Naive thymus-derived CD4-positive, alpha-beta T cell (primary cell): ENCODE measurements at regions not wholly inside any gene's neighbourhood (a gene's known extent, or its start where the extent isn't known, plus 50 kb on each side); places are given as distances from the start of the nearest gene placed in this dataset.

Source experiments
- ATAC-seq: fragments of 150-1000 bp; cut with Tn5 transposase; 2 replicates; pipeline ENCODE4 v1.10.0; 2021; ENCODE audit warnings: mild to moderate bottlenecking, moderate library complexity
- CTCF ChIA-PET: fragments of 350-600 bp; sonication (Branson Sonifier 250); formaldehyde crosslinking; loops from one replicate; lab custom pipeline; 2021; ENCODE audit warnings: antibody characterized with exemption; lab: Charles Lee
- POLR2A ChIA-PET: fragments of 350-600 bp; sonication (Branson Sonifier 250); formaldehyde crosslinking; loops from one replicate; lab custom pipeline; 2021; ENCODE audit warnings: antibody characterized with exemption, inconsistent platforms; lab: Charles Lee
- DNase-seq, 9 donors: peaks; one replicate each; pipeline versions ENCODE4 v3.0.0 to v3.0.0-alpha.2; 2020 to 2022; ENCODE audit warnings: mixed read lengths in 1 of 9
- H3K27ac ChIP-seq: one replicate; pipeline ENCODE4 v1.7.0; 2013; ENCODE audit warnings: mild to moderate bottlenecking, low read depth, low read length, moderate library complexity
- H3K27me3 ChIP-seq, 2 donors: one replicate each; pipeline ENCODE4 v1.7.0; 2013; ENCODE audit warnings: low read length in 2 of 2, mild to moderate bottlenecking in 2 of 2, moderate library complexity in 2 of 2; ENCODE audit not compliant: control insufficient read depth in 2 of 2, insufficient read depth in 2 of 2
- H3K36me3 ChIP-seq, 3 experiments: 1 replicate in 2 of 3; 2 replicates in 1 of 3; pipeline ENCODE4 v1.7.0; 2013; ENCODE audit warnings: low read length in 3 of 3, mild to moderate bottlenecking in 3 of 3, moderate library complexity in 1 of 3; ENCODE audit not compliant: insufficient read depth in 3 of 3, control insufficient read depth in 2 of 3
- H3K4me1 ChIP-seq, 2 donors: one replicate each; pipeline ENCODE4 v1.7.0; 2013; ENCODE audit warnings: low read length in 2 of 2, mild to moderate bottlenecking in 2 of 2, moderate library complexity in 1 of 2; ENCODE audit not compliant: control insufficient read depth in 2 of 2, insufficient read depth in 2 of 2
- H3K4me3 ChIP-seq: 2 replicates; pipeline ENCODE4 v1.7.0; 2013; ENCODE audit warnings: mild to moderate bottlenecking, low read length
- H3K9me3 ChIP-seq, 3 experiments: 1 replicate in 2 of 3; 2 replicates in 1 of 3; pipeline ENCODE4 v1.7.0; 2013; ENCODE audit warnings: low read length in 3 of 3; ENCODE audit not compliant: control insufficient read depth in 2 of 3
- H3K27ac Mint-ChIP-seq, 9 donors: one replicate each; pipeline ENCODE4 v1.8.0; 2020 to 2022; ENCODE audit warnings: mixed read lengths in 9 of 9, mild to moderate bottlenecking in 8 of 9, moderate library complexity in 5 of 9, inconsistent platforms in 2 of 9
- H3K27me3 Mint-ChIP-seq, 5 donors: one replicate each; pipeline ENCODE4 v1.8.0; 2021 to 2022; ENCODE audit warnings: mixed read lengths in 5 of 5, mild to moderate bottlenecking in 1 of 5
- H3K36me3 Mint-ChIP-seq, 5 donors: one replicate each; pipeline ENCODE4 v1.8.0; 2020 to 2022; ENCODE audit warnings: mixed read lengths in 5 of 5, mild to moderate bottlenecking in 3 of 5, inconsistent platforms in 1 of 5
- H3K4me1 Mint-ChIP-seq, 7 donors: one replicate each; pipeline ENCODE4 v1.8.0; 2020 to 2022; ENCODE audit warnings: mixed read lengths in 7 of 7, mild to moderate bottlenecking in 3 of 7, inconsistent platforms in 1 of 7
- H3K4me3 Mint-ChIP-seq, 10 donors: one replicate each; pipeline ENCODE4 v1.8.0; 2020 to 2022; ENCODE audit warnings: mild to moderate bottlenecking in 10 of 10, mixed read lengths in 10 of 10, moderate library complexity in 6 of 10, inconsistent platforms in 2 of 10
- H3K9me3 Mint-ChIP-seq, 11 donors: one replicate each; pipeline ENCODE4 v1.8.0; 2020 to 2022; ENCODE audit warnings: mixed read lengths in 11 of 11, mild to moderate bottlenecking in 4 of 11, inconsistent platforms in 1 of 11, moderate library complexity in 1 of 11
- intact Hi-C, 2 donors: fragments of 100-400 bp; cut with micrococcal nuclease; formaldehyde crosslinking; loops; one replicate each; pipeline ENCODE4 v1.15.1; 2023

- peak overlapping the region in 8 of 9 donors; percentile 1 to 83 (median 60) for H3K27ac Mint-ChIP-seq
- Histone ChIP-seq H3K36me3 (no peaks in the 10 kb centered on the region), H3K4me1 (peaks cover 7 to 70% of the 10 kb centered on the region in 2 donors), H3K27me3 (no peaks in the 10 kb centered on the region), H3K27ac (no peak overlapping the region), H3K4me3 (no peak overlapping the region), H3K9me3 (no peaks in the 10 kb centered on the region)
- CTCF ChIA-PET, result no interaction called here
- DNase-seq, result peak in 1 of 9 donors; percentile 20
- no peak for ATAC-seq
- POLR2A ChIA-PET, result interaction anchor here (0.7 to 1.9 kb wide), 3 partner anchors 11 to 1253 kb away, joined by 3 to 6 read pairs (median 3); no protein-coding TSS in a partner anchor
- intact Hi-C loops, result loop anchor here (10.0 kb wide), 4 partner anchors 327 to 963 kb away; no protein-coding TSS in a partner anchor
- peaks cover 0 to 14% (median 0%) of the 10 kb centered on the region in 11 donors for H3K9me3 Mint-ChIP-seq
- peak overlapping the region in 9 of 10 donors; percentile 0 to 73 (median 58) for H3K4me3 Mint-ChIP-seq
- peaks cover 40 to 97% (median 90%) of the 10 kb centered on the region in 7 donors for H3K4me1 Mint-ChIP-seq
- H3K27me3 Mint-ChIP-seq, result no peaks in the 10 kb centered on the region
- H3K36me3 Mint-ChIP-seq, result peaks cover 0 to 16% (median 5%) of the 10 kb centered on the region in 5 donors
Observed at GRCh38 chr14:98937712-98938505, 334.1 kb downstream of the BCL11B start.

DNA sequence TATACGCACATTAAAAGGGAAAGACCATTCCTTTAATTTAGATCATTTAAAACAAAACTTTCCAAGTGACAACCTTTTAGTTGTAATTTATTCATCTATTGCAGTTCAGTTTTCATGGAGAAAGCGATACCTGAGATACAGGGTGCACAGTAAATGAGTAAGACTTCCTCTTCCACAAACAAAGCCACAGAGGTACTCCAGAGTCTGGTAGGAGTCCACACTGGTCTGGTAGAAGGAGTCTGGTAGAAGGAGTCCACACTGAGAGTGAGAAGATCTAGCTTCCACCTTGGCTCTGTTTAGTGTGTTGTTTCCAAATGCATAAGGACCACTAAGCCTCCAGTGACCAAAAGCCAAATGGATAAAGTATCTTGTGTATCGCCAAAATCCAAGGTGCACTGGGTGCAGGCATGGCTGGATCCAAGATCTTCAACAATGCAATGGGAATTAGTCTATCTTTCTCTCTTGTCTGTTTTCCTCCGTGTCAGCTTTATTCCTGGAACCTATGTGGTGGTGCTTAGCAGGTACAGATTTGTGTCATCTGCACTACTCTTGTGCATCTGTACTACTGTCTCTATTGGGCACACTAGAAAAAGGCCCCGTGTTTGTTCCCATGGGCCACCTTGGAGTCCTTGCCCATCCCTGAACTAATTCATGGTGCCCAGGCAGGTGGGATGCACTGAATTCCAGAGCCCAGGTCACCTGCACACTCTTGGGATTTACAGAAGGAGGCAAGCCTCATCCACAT lies 331.1 kb downstream of the BCL11B start:
- peaks cover 0 to 4% (median 0%) of the 10 kb centered on the region in 5 donors for H3K27me3 Mint-ChIP-seq
- ChIA-PET CTCF (interaction anchor here (0.8 kb wide), 1 partner anchor 13 kb away, joined by 3 read pairs; no protein-coding TSS in a partner anchor), POLR2A (interaction anchor here (0.7 to 0.9 kb wide), 5 partner anchors 11 to 714 kb away, joined by 3 to 4 read pairs (median 3); no protein-coding TSS in a partner anchor)
- no peak for ATAC-seq
- DNase-seq, result no peak
- H3K4me1 Mint-ChIP-seq, result peaks cover 22 to 76% (median 65%) of the 10 kb centered on the region in 7 donors
- no peaks in the 10 kb centered on the region for H3K27me3 ChIP-seq
- peaks cover 0 to 40% of the 10 kb centered on the region in 2 donors for H3K4me1 ChIP-seq
- no peaks in the 10 kb centered on the region for H3K36me3 ChIP-seq
- H3K9me3 Mint-ChIP-seq, result peaks cover 0 to 6% (median 0%) of the 10 kb centered on the region in 11 donors
- no peak overlapping the region for H3K27ac ChIP-seq
- intact Hi-C loops, result loop anchor here in 1 of 2 donors (2.0 kb wide), 1 partner anchor 44 kb away; no protein-coding TSS in a partner anchor
- no peaks in the 10 kb centered on the region for H3K9me3 ChIP-seq
- no peak overlapping the region for H3K4me3 ChIP-seq
- H3K36me3 Mint-ChIP-seq, result peaks cover 0 to 7% (median 0%) of the 10 kb centered on the region in 5 donors
- peak overlapping the region in 1 of 9 donors; percentile 18 for H3K27ac Mint-ChIP-seq
- peak overlapping the region in 1 of 10 donors; percentile 36 for H3K4me3 Mint-ChIP-seq

DNA sequence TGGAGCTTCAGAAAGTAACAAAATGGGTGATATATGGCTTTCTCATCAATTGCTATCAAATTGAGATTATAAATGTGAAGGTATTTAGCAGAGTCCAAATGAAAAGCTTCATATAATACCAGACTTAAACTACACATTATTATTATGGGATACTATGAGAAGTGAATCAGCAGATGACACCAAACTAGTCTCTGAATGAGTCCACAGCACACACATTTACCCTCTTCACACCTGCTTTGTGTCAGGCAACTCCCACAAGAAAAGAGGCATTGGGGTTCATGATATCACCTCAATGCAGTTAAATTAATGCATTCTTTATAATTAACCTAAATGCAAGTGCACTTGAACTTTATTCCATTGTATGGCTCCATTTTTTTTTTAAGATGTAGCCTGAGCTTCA lies 330.5 kb downstream of the BCL11B start:
- Mint-ChIP-seq H3K27ac (no peak overlapping the region), H3K27me3 (peaks cover 0 to 4% (median 0%) of the 10 kb centered on the region in 5 donors), H3K4me1 (peaks cover 22 to 75% (median 64%) of the 10 kb centered on the region in 7 donors), H3K36me3 (peaks cover 0 to 6% (median 0%) of the 10 kb centered on the region in 5 donors), H3K9me3 (peaks cover 0 to 6% (median 0%) of the 10 kb centered on the region in 11 donors), H3K4me3 (no peak overlapping the region)
- ATAC-seq, result no peak
- peaks cover 0 to 40% of the 10 kb centered on the region in 2 donors for H3K4me1 ChIP-seq
- intact Hi-C loops, result loop anchor here in 1 of 2 donors (2.0 kb wide), 1 partner anchor 43 kb away; no protein-coding TSS in a partner anchor
- H3K36me3 ChIP-seq, result no peaks in the 10 kb centered on the region
- ChIA-PET CTCF (no interaction called here), POLR2A (interaction anchor here (0.5 to 0.9 kb wide), 4 partner anchors 11 to 277 kb away, joined by 3 to 4 read pairs (median 3); no protein-coding TSS in a partner anchor)
- no peak for DNase-seq
- H3K27ac ChIP-seq, result no peak overlapping the region
- H3K27me3 ChIP-seq, result no peaks in the 10 kb centered on the region
- H3K4me3 ChIP-seq, result no peak overlapping the region
- no peaks in the 10 kb centered on the region for H3K9me3 ChIP-seq

DNA sequence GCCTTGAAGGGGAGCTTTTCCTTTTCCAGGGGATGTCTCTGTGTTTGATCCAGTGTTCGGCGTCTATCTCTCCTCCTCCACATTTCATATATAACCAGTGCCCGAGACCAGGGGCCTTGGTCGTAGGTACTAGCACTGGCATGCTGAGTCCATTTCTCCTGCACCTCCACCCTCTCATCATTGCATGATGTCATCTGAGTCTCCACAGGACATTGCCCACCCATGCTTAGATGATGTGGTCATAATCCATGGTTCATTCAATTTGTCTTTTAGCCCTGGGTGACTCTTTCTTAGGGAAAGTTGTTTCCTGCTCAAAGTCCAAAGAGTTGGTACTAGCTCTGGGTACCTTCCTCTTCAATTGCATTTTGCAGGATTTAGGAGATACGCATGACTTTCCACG lies 328.1 kb downstream of the BCL11B start:
- no peak for DNase-seq
- H3K4me1 Mint-ChIP-seq, result peaks cover 14 to 71% (median 60%) of the 10 kb centered on the region in 7 donors
- H3K9me3 Mint-ChIP-seq, result peaks cover 0 to 4% (median 0%) of the 10 kb centered on the region in 11 donors
- Histone ChIP-seq H3K9me3 (no peaks in the 10 kb centered on the region), H3K4me1 (peaks cover 0 to 32% of the 10 kb centered on the region in 2 donors), H3K27me3 (no peaks in the 10 kb centered on the region), H3K4me3 (no peak overlapping the region), H3K27ac (no peak overlapping the region), H3K36me3 (no peaks in the 10 kb centered on the region)
- ChIA-PET CTCF (no interaction called here), POLR2A (interaction anchor here (1.9 kb wide), 1 partner anchor 12 kb away, joined by 9 read pairs; no protein-coding TSS in a partner anchor)
- no peak overlapping the region for H3K4me3 Mint-ChIP-seq
- H3K36me3 Mint-ChIP-seq, result no peaks in the 10 kb centered on the region
- intact Hi-C loops, result no loop called here
- peaks cover 0 to 4% (median 0%) of the 10 kb centered on the region in 5 donors for H3K27me3 Mint-ChIP-seq
- ATAC-seq, result no peak
- peak overlapping the region in 1 of 9 donors; percentile 5 for H3K27ac Mint-ChIP-seq

GRCh38 chr14:98944989-98945388 lies 327.0 kb downstream of the BCL11B start:
- Histone ChIP-seq H3K9me3 (no peaks in the 10 kb centered on the region), H3K27ac (no peak overlapping the region), H3K27me3 (no peaks in the 10 kb centered on the region), H3K4me3 (no peak overlapping the region), H3K36me3 (no peaks in the 10 kb centered on the region), H3K4me1 (peaks cover 0 to 23% of the 10 kb centered on the region in 2 donors)
- peaks cover 10 to 65% (median 49%) of the 10 kb centered on the region in 7 donors for H3K4me1 Mint-ChIP-seq
- CTCF ChIA-PET, result no interaction called here
- intact Hi-C loops, result no loop called here
- no peak for ATAC-seq
- H3K27me3 Mint-ChIP-seq, result peaks cover 0 to 4% (median 0%) of the 10 kb centered on the region in 5 donors
- no peak for DNase-seq
- no peak overlapping the region for H3K4me3 Mint-ChIP-seq
- POLR2A ChIA-PET, result interaction anchor here (1.0 kb wide), 1 partner anchor 12 kb away, joined by 3 read pairs; no protein-coding TSS in a partner anchor
- no peak overlapping the region for H3K27ac Mint-ChIP-seq
- no peaks in the 10 kb centered on the region for H3K36me3 Mint-ChIP-seq
- H3K9me3 Mint-ChIP-seq, result peaks cover 0 to 4% (median 0%) of the 10 kb centered on the region in 11 donors
